ENCODE measurements at regions not wholly inside any gene's neighbourhood (a gene's known extent, or its start where the extent isn't known, plus 50 kb on each side); places are given as distances from the start of the nearest gene placed in this dataset.
A peak's percentile ranks its signal among the peaks of the same experiment; 100 is the strongest.
"Not testable (repeated sequence)": the region's sequence is repeated elsewhere in the genome, so short reads cannot be mapped to it uniquely, and the experiment has no call there.

DNA sequence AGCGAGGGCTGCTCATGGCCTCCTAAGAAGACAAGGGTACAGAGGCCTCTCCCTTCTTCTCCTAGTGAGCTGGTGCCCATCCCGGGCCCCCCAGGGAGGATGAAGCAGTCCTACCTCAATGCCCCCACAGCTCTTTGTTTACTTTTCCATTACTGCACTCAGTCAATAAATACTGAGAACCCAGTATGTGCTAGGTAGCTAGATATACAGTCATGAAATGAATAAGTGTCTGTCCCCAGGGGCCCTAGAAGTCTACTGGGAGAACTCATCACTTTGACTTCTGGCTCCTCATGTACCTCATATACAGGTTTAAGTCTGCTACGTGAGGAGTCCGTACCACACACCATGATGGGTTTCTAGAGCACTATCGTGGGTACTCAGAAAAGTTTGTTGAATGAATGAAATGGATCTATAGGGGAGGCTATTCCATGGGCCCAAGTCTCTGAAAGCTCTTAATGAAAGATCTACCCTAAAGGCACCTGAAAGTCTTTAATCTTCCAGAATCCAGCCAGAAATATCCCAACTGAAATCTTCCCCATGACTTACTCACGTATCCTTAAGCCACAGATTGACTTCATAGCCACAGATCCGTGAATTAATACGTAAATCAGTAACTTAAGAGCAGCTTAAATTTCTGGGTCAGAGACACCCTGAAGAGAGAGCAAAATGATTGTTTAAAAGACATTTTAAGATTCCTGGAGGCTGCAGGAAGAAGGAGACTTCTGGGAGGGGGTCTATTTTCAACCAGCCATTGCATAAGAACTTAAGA is 51.6 kb upstream of the POMP start:
- no peak for DNase-seq (ENCODE audit: low spot score)

DNA sequence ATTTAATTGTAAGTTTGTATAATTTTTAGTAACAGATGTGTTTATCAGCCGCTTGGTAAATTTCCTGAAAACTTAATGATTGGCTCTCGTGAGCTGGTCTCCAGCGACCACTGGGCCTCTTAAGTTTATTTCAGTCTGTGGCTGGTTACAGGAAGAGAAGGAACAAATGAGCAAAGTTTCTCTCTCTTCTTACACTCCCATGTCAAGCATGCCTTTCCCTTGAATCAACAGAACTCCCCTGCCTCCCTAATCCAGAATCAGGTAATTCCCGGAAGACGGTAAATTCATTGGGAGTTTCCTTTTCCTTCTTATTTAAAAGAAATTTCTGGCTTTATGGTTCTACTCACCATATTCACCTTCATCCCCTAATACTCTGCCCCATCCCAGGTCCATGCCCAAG is 52.5 kb upstream of the POMP start:
- no peak for DNase-seq (ENCODE audit: low spot score)

- DNase-seq (ENCODE audit: low spot score): not testable (repeated sequence)
These were observed 53.8 kb upstream of the POMP start for GRCh38 chr13:28605147-28605546.

DNA sequence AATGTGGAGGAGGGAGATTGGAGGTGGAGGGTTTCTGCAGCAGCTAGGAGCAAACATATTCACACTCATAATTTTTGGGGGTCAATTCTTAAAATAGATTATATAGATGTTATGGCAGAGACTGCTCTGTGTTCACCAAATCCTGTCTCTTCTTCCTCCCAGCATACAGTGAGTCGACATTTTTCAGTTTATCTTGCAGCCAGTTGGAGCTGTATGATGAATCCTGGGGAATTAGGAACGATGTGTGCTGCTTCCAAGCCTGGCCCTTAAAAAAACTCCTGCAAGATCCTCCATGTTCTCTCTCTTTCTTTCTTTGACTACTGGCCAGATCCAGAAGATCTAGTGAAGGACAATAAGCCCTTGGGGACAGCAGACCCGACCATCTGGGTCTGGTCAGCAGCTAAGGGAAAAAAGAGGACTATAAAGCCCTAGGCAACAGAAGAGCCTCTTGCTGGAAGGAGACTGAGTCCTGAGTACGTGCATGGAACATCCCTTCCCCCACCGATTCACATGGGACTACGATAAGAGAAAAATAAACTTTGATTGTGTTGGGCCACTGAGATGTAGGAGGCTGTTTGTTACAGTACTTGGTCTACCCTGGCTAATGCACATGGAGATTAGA is 55.8 kb upstream of the POMP start:
- DNase-seq (ENCODE audit: low spot score): no peak

GRCh38 chr13:28602580-28602979 is 56.4 kb upstream of the POMP start:
- DNase-seq (ENCODE audit: low spot score): no peak

- no peak for DNase-seq (ENCODE audit: low spot score)
These were observed 57.3 kb upstream of the POMP start for GRCh38 chr13:28601581-28601980.

DNA sequence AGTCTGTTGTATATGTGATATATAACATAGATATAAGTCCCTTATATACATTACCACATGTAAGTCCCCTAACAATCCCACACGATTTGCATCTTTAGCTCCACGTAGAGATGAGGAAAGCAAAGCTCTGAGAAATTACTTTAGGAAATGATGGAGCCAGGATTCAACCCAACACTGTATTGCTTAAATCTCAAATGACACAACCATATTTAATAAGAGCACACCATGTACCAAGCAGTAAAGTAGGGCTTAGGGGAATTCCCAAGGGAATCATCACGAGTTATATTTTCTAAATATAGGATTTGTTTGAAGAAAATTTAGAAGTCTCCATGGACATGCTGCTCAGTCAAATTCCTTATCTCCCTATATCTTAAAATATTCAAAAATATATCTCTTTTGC is 61.3 kb upstream of the POMP start:
- DNase-seq (ENCODE audit: low spot score): no peak

- no peak for DNase-seq (ENCODE audit: low spot score)
These were observed 68.5 kb upstream of the POMP start for GRCh38 chr13:28590461-28590860.

GRCh38 chr13:28588296-28588695 is 70.6 kb upstream of the POMP start:
- DNase-seq (ENCODE audit: low spot score): no peak

GRCh38 chr13:28587174-28587540 is 71.8 kb upstream of the POMP start:
- no peak for DNase-seq (ENCODE audit: low spot score)

DNA sequence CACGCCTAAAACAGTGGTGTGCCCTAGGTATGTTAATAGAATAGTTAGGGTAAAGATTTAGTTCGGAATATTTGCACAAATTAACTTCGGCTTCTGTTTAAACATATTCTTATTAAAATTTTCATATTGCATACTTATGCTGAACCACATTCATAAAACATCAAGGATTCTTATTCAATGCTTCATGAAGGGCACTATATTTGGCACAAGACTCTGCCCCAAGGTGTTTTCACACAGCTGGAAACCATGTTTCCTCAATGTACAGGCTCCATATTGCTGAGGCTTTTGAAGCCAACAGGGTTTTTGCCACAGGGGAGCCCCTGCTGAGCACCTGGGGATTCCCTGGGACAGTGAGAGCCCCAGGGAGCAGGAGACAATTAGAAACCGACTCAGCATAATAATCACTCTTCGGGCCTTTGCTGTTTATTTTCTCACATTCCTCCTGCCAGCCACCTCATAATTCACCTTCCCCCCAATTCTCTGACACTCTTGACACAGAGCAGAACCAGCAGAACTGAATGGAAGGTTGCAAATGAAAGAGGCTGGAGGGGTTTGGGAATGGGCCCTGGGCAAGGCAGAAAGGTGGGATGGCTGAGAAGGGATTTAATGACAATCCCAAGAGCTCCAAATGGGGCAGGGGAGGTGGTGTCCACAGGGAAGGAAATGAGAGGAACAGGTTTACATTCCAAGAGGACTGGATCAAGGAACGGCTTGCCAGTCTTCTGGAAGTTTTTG is 72.3 kb upstream of the POMP start:
- DNase-seq (ENCODE audit: low spot score): no peak

- no peak for DNase-seq (ENCODE audit: low spot score)
These were observed 73.4 kb upstream of the POMP start for GRCh38 chr13:28585561-28585960.

DNA sequence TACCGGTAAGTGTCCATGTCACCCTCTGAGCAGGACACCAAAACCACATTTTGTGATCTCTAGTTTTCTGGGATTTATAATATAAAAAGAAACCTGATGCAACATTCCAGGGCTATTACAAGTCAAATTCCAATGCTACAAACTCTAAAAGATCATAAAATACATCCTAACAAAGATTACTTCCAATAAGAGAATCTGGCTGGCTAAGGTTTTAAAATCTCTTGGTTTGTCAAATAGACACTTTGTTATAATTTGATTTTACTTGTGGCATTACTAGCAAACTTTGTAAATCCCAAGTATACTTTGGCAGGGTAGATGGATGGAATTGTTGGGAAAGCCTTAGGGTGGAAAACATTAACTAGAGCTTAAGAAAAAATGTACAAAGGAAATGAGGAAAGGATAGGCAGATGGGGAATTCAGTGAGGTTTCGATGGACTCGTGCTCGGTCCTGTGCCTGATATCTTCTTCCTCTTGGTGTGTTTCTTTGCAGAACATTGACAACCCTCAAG is 74.0 kb upstream of the POMP start:
- DNase-seq (ENCODE audit: low spot score): no peak

DNA sequence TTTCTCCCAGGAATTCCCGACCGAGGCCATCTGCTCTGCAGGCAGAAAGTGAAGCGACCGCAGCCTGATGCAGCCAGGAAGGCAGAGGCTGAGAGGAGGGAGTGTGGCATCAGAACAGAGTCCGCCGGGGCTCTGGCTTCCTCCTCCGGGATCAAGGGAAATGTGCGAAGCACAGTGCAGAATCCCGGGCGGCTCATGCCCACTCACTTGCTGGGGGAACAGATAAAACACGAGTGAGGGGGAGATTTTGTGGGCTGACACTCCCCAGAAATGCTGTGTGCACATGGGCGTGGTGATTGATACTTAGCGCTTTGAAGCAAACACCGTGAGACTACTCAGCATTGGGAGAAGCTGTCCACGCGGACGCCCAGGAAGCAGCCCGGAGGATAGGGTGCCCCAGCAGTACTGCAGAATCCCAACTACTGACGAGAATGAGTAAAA is 75.3 kb upstream of the POMP start:
- DNase-seq (ENCODE audit: low spot score): no peak

DNA sequence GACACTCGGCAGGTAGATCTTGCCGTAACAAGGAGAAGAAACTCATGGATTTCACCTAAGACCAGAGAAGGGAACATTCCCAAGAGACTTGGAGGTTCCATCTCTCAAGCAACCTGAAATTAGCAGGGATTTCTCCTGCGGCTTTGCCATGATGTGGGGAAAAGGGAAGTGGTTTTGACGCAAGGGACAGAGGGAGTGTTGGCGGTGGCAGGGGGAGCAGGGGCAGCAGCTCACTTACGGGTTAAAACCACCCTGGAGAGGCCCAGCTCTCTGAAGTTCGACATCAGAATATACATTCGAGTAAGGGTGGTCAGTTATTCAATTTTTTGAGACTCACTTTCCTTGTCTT is 76.1 kb upstream of the POMP start:
- no peak for DNase-seq (ENCODE audit: low spot score)

GRCh38 chr13:28582225-28582891 is 76.6 kb upstream of the POMP start:
- DNase-seq (ENCODE audit: low spot score): no peak

- no peak for DNase-seq (ENCODE audit: low spot score)
These were observed 77.5 kb upstream of the POMP start for GRCh38 chr13:28581451-28581850.

DNA sequence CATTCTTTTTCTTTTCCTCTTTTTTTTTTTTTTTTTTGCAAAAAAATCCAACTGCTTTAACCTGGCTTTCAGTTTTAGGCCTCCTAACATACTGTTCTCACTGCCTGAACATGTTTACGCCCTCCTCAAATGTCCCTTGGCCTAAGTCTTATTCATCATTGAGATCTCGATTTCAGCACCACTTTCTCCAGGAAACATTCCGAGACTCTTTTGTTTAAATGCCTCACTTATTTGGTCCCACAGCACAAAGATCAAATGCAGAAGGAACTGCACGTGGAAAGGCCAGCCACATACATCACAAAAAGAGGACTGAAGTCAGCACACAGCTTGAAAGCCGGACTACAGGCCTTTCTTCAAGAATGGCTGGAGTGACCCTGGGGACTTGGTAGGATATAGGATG is 79.2 kb upstream of the POMP start:
- no peak for DNase-seq (ENCODE audit: low spot score)

DNA sequence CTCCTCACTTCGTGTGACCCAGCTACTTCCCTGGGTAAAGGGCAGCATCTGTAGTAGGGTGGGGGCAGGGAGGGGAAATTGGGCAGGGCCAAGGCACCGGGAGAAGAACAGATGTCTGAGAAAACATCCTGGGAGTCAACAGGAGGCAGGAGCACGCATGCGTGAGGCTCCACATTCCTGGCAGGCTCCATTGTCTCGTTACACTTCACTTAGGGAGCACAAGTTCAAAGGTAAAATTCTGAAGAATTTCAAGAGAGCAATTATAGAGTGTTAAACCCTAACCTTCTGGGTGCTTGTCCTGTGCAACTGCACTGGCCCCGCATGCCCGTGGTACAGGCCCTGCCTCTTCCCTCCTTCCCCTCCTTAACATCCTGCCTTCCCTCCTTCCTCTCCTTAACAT is 79.6 kb upstream of the POMP start:
- DNase-seq (ENCODE audit: low spot score): no peak

- no peak for DNase-seq (ENCODE audit: low spot score)
These were observed 81.1 kb upstream of the FLT1 start for GRCh38 chr13:28576067-28576466.

DNA sequence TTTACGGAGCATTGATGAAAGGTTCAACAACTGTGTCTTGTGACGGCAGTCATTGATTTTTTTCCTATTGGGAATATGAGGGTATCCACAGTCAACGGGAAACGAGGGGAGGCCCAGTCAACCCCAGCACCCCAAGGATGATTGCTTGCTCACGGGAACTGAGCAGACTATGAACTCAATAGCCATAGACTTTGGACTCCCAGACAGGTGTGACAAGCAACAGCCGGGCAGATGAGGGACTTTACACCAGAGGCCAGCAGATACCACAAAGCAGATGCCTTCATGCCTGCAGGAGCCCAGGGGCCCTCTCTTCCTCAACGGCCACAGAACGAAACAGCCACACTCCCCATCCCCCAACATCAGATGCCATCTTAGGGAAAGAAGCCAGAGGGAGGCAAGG is 80.3 kb upstream of the FLT1 start:
- peak; percentile 50 for DNase-seq (ENCODE audit: low spot score)

GRCh38 chr13:28574617-28575142 is 79.8 kb upstream of the FLT1 start:
- peak; percentile 92 for DNase-seq (ENCODE audit: low spot score)
